ENCODE measurements at regions not wholly inside any gene's neighbourhood (a gene's known extent, or its start where the extent isn't known, plus 50 kb on each side); places are given as distances from the start of the nearest gene placed in this dataset.

DNA sequence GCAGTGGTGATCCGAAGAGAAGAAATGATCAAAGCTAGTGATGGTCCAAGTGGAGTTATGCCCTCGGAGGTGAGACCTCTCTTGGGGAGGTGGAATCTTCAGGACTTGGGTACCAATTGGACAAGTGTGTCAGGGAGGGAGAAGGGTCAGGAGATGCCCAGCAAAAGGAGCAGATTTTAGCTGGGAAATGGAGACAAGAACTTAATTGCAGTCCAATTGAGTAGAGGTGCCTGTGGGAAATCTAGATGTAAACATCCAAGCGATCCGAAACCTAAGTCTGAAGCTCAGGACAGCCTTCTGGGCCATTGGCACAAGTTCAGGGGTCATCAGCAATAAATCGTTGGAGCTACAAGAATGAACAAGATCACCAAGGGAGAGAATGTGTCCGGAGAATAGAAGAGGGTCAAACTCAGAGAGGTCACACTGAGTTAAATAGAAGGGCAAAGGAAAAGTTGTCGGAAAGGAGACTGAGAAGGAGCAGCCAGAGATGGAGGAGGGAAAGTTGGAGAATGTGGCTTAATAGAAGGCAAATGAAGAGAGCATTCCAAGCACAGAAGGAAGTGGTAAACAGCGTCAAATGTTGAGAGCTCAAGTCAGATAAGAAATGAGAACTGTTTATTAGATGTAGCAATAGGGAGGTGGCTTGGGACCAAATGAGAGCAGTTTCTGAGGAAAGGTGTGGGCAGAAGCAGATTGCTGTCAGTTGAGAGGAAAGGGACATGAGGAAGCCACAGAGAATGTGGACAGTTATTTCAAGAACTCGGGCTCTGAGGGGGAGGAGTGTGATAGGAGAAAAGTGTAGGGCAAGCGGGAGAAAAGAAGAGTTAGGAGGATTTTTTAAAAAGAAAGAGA, 64.2 kb upstream of the FNDC3B start:
- no peak for ATAC-seq (ENCODE audit: low FRiP score)
- TF ChIP-seq, protein P1, sequence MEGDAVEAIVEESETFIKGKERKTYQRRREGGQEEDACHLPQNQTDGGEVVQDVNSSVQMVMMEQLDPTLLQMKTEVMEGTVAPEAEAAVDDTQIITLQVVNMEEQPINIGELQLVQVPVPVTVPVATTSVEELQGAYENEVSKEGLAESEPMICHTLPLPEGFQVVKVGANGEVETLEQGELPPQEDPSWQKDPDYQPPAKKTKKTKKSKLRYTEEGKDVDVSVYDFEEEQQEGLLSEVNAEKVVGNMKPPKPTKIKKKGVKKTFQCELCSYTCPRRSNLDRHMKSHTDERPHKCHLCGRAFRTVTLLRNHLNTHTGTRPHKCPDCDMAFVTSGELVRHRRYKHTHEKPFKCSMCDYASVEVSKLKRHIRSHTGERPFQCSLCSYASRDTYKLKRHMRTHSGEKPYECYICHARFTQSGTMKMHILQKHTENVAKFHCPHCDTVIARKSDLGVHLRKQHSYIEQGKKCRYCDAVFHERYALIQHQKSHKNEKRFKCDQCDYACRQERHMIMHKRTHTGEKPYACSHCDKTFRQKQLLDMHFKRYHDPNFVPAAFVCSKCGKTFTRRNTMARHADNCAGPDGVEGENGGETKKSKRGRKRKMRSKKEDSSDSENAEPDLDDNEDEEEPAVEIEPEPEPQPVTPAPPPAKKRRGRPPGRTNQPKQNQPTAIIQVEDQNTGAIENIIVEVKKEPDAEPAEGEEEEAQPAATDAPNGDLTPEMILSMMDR (IDR thresholded peaks at IDR 0.05): no peak
- DNase-seq (ENCODE audit: low spot score): no peak

DNA sequence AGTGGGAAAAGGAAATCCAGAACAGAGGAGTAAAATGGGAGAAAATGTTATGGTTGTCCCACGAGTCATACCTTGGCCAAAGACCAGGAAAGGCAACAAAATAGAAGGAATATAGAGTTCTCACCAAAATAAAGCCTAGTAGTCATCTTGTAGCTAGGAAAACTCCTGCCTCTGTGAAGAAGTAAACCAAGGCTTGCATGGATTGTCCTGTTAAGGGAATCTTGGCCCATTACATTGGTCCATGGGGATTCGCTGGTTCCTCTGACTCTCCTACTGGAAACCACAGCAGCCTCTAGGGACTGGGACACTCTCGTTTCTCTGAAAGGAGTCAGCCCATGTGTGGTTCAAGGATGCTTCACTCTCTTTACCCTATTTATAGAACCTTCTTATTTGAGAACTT, 62.9 kb upstream of the FNDC3B start:
- ATAC-seq (ENCODE audit: low FRiP score) (no peak), DNase-seq (ENCODE audit: low spot score) (no peak)
- TF ChIP-seq, protein P1 (IDR thresholded peaks at IDR 0.05): no peak

DNA sequence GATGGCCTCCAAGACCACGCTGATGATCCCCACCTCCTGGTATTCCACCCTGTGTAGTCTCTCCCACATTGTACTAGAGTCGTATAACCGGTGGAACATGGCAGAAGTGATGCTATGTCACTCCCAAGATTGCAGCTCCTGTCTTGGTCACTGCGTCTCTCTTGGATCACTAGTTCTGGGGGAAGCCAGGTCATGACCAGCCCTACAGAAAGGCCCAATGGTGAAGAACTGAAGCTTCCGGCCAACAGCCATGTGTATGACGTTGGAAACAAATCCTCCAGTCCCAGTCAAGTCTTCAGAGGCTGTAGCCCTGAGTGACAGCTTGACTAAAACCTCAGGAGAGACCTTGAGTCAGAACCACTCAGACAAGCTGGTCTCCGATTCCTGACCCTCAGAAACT, 61.9 kb upstream of the FNDC3B start:
- TF ChIP-seq, protein P1 (IDR thresholded peaks at IDR 0.05): no peak
- DNase-seq (ENCODE audit: low spot score) (no peak), ATAC-seq (ENCODE audit: low FRiP score) (no peak)

DNA sequence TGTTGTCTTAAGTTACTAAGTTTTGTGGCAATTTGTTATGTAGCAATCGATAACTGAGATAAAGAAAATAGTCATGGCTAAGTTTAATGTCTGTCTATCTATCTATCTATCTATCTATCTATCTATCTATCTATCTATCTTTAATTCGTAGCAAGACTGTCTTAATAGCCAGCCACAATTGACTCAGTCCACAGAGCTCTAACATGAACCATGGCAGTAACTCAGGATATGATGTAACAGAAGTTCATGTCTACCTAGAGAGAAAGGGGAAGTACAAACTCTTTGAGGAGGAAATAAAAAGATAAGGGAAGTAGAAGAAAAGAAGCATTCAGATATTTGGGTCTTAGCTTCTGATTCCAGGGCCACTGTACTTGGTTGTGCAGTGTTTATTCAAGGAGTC, 61.5 kb upstream of the FNDC3B start:
- TF ChIP-seq, protein P1 (IDR thresholded peaks at IDR 0.05): no peak
- no peak for DNase-seq (ENCODE audit: low spot score)
- no peak for ATAC-seq (ENCODE audit: low FRiP score)

DNA sequence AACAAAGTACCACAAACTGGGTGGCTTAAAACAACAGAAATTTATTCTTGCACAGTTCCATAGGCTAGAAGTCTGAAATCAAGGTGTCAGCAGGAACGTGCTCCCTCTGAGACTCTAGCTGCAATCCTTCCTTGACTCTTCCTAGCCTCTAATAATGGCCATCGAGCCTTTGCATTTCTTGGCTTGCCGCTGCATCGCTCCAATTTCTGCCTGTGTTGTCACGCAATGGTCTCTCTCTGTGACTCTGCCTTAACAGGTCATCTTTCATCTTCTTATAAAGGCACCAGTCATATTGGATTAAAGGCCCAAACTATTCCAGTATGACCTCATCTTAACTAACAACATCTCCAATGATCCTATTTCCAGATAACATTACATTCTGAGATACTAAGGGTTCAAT, 61.0 kb upstream of the FNDC3B start:
- no peak for DNase-seq (ENCODE audit: low spot score)
- ATAC-seq (ENCODE audit: low FRiP score): no peak
- TF ChIP-seq, protein P1 (IDR thresholded peaks at IDR 0.05): no peak

DNA sequence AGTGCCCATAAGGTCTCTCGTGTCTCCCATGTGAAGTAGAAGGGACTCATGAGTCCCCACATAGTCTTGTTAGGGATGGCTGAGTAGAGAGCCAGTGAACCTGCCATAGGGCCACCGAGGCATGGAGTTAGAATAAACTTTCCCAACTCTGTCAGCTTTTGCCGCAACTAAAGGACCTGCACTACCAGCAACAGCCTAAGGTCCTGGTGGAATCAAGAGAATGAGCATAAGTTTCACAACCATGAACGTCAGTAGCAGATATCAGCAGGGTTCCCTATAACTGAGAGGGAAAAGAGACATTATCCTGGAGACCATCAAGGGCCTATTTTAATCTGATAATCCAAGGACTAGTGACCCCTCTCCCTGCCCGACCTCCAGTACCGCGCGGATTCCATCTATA, 60.3 kb upstream of the FNDC3B start:
- DNase-seq (ENCODE audit: low spot score) (no peak), ATAC-seq (ENCODE audit: low FRiP score) (no peak)
- TF ChIP-seq, protein P1 (IDR thresholded peaks at IDR 0.05): no peak
